ENCODE measurements at regions not wholly inside any gene's neighbourhood (a gene's known extent, or its start where the extent isn't known, plus 50 kb on each side); places are given as distances from the start of the nearest gene placed in this dataset.

DNA sequence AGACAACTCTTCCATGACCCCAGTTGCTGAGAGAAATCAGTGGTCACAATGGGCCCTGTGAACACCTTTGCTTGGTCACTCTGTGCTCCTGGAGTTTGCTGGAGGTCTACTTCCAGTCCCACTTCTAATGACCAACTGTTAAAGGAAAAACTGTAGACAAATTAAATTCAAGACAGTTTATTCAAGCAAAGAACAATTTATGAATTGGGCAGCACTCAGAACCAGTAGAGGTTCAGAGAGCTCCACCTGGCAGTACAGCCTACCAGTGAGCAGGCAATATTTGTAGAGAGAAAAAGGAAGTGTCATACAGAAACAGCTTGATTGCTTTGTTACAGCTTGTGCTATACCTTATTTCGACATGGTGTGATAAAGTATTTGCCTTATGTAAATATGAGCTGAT is 116.5 kb downstream of the HS3ST3B1 start:
- no peak for TF ChIP-seq CTCF (IDR thresholded peaks at IDR 0.05; ENCODE audit: poor library complexity, severe bottlenecking)
- DNase-seq (ENCODE audit: low spot score) (no peak), ATAC-seq (ENCODE audit: low read depth) (no peak)
- no peaks in the 10 kb centered on the region for H3K4me1 ChIP-seq (ENCODE audit: insufficient read depth, poor library complexity, severe bottlenecking)
- H3K27ac ChIP-seq (ENCODE audit: poor library complexity, severe bottlenecking): no peak overlapping the region
- no peaks in the 10 kb centered on the region for H3K36me3 ChIP-seq (ENCODE audit: low read depth)
- H3K27me3 ChIP-seq (ENCODE audit: insufficient read depth, poor library complexity, severe bottlenecking): no peaks in the 10 kb centered on the region
- H3K4me3 ChIP-seq (ENCODE audit: severe bottlenecking): no peak overlapping the region
- H3K9me3 ChIP-seq (ENCODE audit: severe bottlenecking): no peaks in the 10 kb centered on the region

DNA sequence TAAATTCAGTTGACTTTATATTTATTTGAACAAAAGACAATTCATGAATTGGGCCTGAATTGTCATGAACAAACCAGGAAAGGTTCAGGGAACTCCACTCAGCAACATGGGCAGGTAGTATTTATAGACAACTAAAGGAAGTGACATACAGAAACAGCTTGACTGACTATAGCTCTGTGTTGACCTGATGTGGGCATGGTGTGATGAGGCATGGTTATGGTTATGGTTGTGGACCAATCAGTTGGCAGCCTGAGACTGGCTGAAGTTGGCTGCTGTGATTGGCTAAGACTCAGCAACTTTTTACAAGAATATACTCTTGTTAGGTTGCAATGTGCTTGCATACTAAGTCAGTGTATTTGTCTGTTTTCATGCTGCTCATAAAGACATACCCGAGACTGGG is 108.4 kb downstream of the HS3ST3B1 start:
- DNase-seq (ENCODE audit: low spot score): no peak
- TF ChIP-seq CTCF (IDR thresholded peaks at IDR 0.05; ENCODE audit: poor library complexity, severe bottlenecking): no peak
- no peak for ATAC-seq (ENCODE audit: low read depth)

DNA sequence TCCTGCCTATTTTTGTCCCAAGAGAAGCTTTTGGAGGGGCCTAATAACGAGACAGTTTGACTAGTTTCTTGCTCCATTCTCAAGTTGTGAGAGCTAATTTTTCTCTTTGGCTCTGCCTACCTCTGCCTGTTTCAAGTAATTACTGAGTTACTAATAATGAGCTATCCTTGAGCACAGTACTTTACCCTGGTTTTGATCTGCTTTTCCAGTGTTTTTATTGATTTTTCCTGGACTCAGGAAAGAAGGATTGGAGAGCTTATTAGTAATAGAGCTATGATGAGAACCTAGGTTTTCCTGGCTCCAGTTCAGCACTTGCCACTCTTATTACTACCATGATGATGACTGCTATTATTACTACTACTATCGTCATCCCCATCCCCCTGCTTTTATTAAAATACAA is 106.7 kb downstream of the HS3ST3B1 start:
- ATAC-seq (ENCODE audit: low read depth) (no peak), DNase-seq (ENCODE audit: low spot score) (no peak)
- Histone ChIP-seq H3K4me3 (ENCODE audit: severe bottlenecking) (no peak overlapping the region), H3K9me3 (ENCODE audit: severe bottlenecking) (no peaks in the 10 kb centered on the region), H3K4me1 (ENCODE audit: insufficient read depth, poor library complexity, severe bottlenecking) (no peaks in the 10 kb centered on the region), H3K36me3 (ENCODE audit: low read depth) (no peaks in the 10 kb centered on the region), H3K27ac (ENCODE audit: poor library complexity, severe bottlenecking) (no peak overlapping the region), H3K27me3 (ENCODE audit: insufficient read depth, poor library complexity, severe bottlenecking) (no peaks in the 10 kb centered on the region)
- no peak for TF ChIP-seq CTCF (IDR thresholded peaks at IDR 0.05; ENCODE audit: poor library complexity, severe bottlenecking)

More for the DNA sequence above, 108.4 kb downstream of the HS3ST3B1 start:
- Histone ChIP-seq H3K4me3 (ENCODE audit: severe bottlenecking) (no peak overlapping the region), H3K4me1 (ENCODE audit: insufficient read depth, poor library complexity, severe bottlenecking) (no peaks in the 10 kb centered on the region), H3K36me3 (ENCODE audit: low read depth) (no peaks in the 10 kb centered on the region), H3K9me3 (ENCODE audit: severe bottlenecking) (no peaks in the 10 kb centered on the region), H3K27me3 (ENCODE audit: insufficient read depth, poor library complexity, severe bottlenecking) (no peaks in the 10 kb centered on the region), H3K27ac (ENCODE audit: poor library complexity, severe bottlenecking) (no peak overlapping the region)

DNA sequence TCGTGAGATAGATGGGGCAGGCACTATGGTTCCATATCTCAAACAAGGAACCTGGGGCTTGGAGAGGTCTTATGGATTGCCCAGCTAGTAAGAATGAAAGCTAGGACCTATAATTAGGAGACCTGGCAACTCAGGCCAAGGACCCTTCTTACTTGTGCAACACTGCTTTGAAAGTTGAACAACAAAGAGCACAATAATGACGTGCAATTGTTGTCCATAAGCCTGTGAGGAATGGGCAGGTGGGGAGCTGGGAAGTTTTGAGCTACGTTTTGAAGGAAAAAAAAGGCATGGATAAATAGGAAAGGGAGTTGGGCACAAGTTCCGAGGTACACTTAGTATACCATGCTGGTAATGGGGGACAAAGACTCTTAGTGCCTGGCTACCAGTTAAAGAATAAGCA is 104.3 kb downstream of the HS3ST3B1 start:
- Histone ChIP-seq H3K9me3 (ENCODE audit: severe bottlenecking) (no peaks in the 10 kb centered on the region), H3K36me3 (ENCODE audit: low read depth) (no peaks in the 10 kb centered on the region), H3K4me3 (ENCODE audit: severe bottlenecking) (no peak overlapping the region), H3K27ac (ENCODE audit: poor library complexity, severe bottlenecking) (no peak overlapping the region), H3K4me1 (ENCODE audit: insufficient read depth, poor library complexity, severe bottlenecking) (no peaks in the 10 kb centered on the region), H3K27me3 (ENCODE audit: insufficient read depth, poor library complexity, severe bottlenecking) (no peaks in the 10 kb centered on the region)
- DNase-seq (ENCODE audit: low spot score) (no peak), ATAC-seq (ENCODE audit: low read depth) (no peak)
- TF ChIP-seq CTCF (IDR thresholded peaks at IDR 0.05; ENCODE audit: poor library complexity, severe bottlenecking): no peak

Measured in RWPE2 (cell line).